Tibial nerve (tissue), 4 donors: ENCODE measurements at regions not wholly inside any gene's neighbourhood (a gene's known extent, or its start where the extent isn't known, plus 50 kb on each side); places are given as distances from the start of the nearest gene placed in this dataset.

Experiments
- DNase-seq, 2 donors: peaks; one replicate each; pipeline ENCODE4 v3.0.0-alpha.2; 2019; ENCODE audit warnings: low spot score in 2 of 2
- H3K27ac ChIP-seq, 4 donors: fragments of 200-600 bp; sonication (generic) in 3 of 4; one replicate each; pipeline ENCODE4 v1.5.1; 2017 to 2019; ENCODE audit warnings: mild to moderate bottlenecking in 1 of 4
- H3K27me3 ChIP-seq, 2 donors: fragments of 200-600 bp; sonication (generic) in 1 of 2; one replicate each; pipeline versions ENCODE4 v1.5.1 to v1.6.0; 2017 to 2019
- H3K36me3 ChIP-seq, 3 donors: fragments of 200-600 bp; sonication (generic); one replicate each; pipeline ENCODE4 v1.5.1; 2018 to 2019
- H3K4me1 ChIP-seq, 4 donors: fragments of 200-600 bp; sonication (generic) in 3 of 4; one replicate each; pipeline ENCODE4 v1.5.1; 2017 to 2019
- H3K4me3 ChIP-seq, 4 donors: fragments of 200-600 bp; sonication (generic) in 3 of 4; one replicate each; pipeline ENCODE4 v1.5.1; 2017 to 2019; ENCODE audit warnings: mild to moderate bottlenecking in 1 of 4, moderate library complexity in 1 of 4
- H3K9me3 ChIP-seq, 4 donors: fragments of 200-600 bp; sonication (generic) in 3 of 4; one replicate each; pipeline ENCODE4 v1.5.1; 2017 to 2019
- CTCF ChIP-seq, 5 experiments: fragments of 200-600 bp in 3 of 5; fragments of 450-650 bp in 2 of 5; sonication (generic) in 3 of 5; IDR thresholded peaks; one replicate each; pipeline ENCODE4 v1.5.1; 2016 to 2019; ENCODE audit warnings: antibody characterized with exemption in 5 of 5, mild to moderate bottlenecking in 3 of 5, moderate library complexity in 2 of 5
- EP300 ChIP-seq, 2 donors: sonication (generic); formaldehyde crosslinking; IDR thresholded peaks; one replicate each; pipeline ENCODE4 v1.6.1; 2017; ENCODE audit warnings: antibody characterized with exemption in 2 of 2, mild to moderate bottlenecking in 1 of 2
- POLR2A ChIP-seq, 2 donors: fragments of 450-650 bp; IDR thresholded peaks; one replicate each; pipeline ENCODE4 v1.6.1; 2017; ENCODE audit warnings: antibody characterized with exemption in 2 of 2, mild to moderate bottlenecking in 2 of 2, moderate library complexity in 2 of 2
- WGBS, 2 donors: methylation state at CpG; one replicate each; pipeline ENCODE4 v1.1.5; 2018; 5-methylcytosine and 5-hydroxymethylcytosine counted together

GRCh38 chr12:54773593-54773992 is 80.7 kb upstream of the MUCL1 start:
- Histone ChIP-seq H3K27ac (no peak overlapping the region), H3K36me3 (no peaks in the 10 kb centered on the region), H3K27me3 (no peaks in the 10 kb centered on the region), H3K4me3 (no peak overlapping the region), H3K9me3 (peaks cover 0 to 6% (median 0%) of the 10 kb centered on the region in 4 donors), H3K4me1 (no peaks in the 10 kb centered on the region)
- no peak for TF ChIP-seq POLR2A (IDR thresholded peaks at IDR 0.05)
- no peak for TF ChIP-seq EP300 (IDR thresholded peaks at IDR 0.05)
- TF ChIP-seq CTCF (IDR thresholded peaks at IDR 0.05): no peak
- no peak for DNase-seq
- WGBS, 2 donors: 94 to 100% methylated on average over 1 of the region's 1 CpG

DNA sequence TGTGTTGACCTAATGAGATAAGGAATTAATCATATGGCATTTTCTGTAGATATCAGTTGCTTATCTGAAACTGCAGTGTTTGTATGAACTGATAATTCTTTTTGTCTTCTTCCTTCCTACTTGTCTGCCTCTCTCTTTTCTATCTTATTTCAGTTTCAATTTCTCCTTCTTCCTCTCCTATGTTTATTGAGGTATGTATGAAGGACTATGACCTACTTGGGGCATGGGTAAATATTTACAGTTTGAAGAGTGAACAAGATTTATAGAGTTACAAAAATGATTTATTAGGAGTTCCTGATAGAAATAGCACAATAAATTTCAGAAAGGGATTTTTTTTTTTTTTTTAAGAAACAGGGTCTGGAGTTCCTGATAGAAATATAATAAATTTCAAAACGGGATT is 88.7 kb upstream of the MUCL1 start:
- H3K9me3 ChIP-seq: no peaks in the 10 kb centered on the region
- no peaks in the 10 kb centered on the region for H3K27me3 ChIP-seq
- TF ChIP-seq POLR2A (IDR thresholded peaks at IDR 0.05) (no peak), EP300 (IDR thresholded peaks at IDR 0.05) (no peak), CTCF (IDR thresholded peaks at IDR 0.05) (no peak)
- no peak overlapping the region for H3K4me3 ChIP-seq
- no peaks in the 10 kb centered on the region for H3K4me1 ChIP-seq
- H3K27ac ChIP-seq: no peak overlapping the region
- H3K36me3 ChIP-seq: no peaks in the 10 kb centered on the region
- whole genome bisulfite sequencing, 2 donors: 44 to 48% methylated on average over 1 of the region's 1 CpG
- DNase-seq: no peak

DNA sequence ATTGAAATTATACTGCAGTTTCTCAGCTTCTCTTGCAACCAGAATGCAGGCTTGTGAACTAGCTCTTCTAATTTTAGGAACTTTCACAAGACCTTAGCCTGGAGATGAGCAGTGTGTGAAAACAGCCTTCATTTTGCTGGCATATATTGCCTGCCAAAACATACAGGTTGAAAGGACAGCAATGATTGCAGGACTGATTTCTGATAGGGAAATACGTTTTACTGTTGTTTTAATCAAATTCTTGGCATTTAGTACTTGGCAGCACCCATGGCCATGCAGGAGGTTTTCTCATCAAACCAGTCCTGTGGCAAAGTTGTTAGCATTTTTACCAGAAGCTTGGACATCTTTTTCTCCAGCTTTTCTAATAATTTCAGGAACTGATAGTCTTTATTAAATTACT is 91.9 kb upstream of the MUCL1 start:
- Histone ChIP-seq H3K36me3 (no peaks in the 10 kb centered on the region), H3K27me3 (no peaks in the 10 kb centered on the region), H3K4me1 (no peaks in the 10 kb centered on the region), H3K27ac (no peak overlapping the region), H3K9me3 (peaks cover 0 to 8% (median 0%) of the 10 kb centered on the region in 4 donors), H3K4me3 (no peak overlapping the region)
- TF ChIP-seq EP300 (IDR thresholded peaks at IDR 0.05): no peak
- TF ChIP-seq CTCF (IDR thresholded peaks at IDR 0.05): no peak
- TF ChIP-seq POLR2A (IDR thresholded peaks at IDR 0.05): no peak
- no peak for DNase-seq
- 14% methylated on average over 1 of the region's 1 CpG for WGBS, 2 donors

- H3K27me3 ChIP-seq: no peaks in the 10 kb centered on the region
- H3K4me3 ChIP-seq: no peak overlapping the region
- no peak overlapping the region for H3K27ac ChIP-seq
- H3K4me1 ChIP-seq: no peaks in the 10 kb centered on the region
- H3K9me3 ChIP-seq: peaks cover 0 to 8% (median 0%) of the 10 kb centered on the region in 4 donors
- no peak for DNase-seq
- no peaks in the 10 kb centered on the region for H3K36me3 ChIP-seq
- TF ChIP-seq EP300 (IDR thresholded peaks at IDR 0.05) (no peak), CTCF (IDR thresholded peaks at IDR 0.05) (no peak), POLR2A (IDR thresholded peaks at IDR 0.05) (no peak)
- WGBS, 2 donors: 29 to 50% methylated on average over 1 of the region's 1 CpG
Observed at GRCh38 chr12:54759751-54760150, 94.6 kb upstream of the MUCL1 start.

DNA sequence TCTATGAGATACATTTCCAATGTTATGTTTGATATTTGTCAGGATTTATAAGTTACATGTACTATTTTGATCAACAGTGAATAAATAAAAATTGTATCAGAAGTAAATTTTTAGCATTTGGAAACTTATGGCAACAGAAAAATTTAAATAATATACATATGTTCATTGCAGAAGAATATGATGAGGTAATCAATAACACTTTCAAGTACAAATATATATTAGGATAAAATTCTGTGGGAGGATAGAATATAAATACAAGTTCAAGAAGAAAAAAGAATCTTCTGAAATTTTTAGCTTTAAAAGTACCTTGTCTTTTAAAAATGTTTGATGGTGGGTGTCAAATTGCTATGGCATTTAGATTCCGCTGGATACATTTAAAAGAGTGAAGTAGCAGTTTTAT is 102.8 kb upstream of the MUCL1 start:
- no peak for DNase-seq
- no peaks in the 10 kb centered on the region for H3K36me3 ChIP-seq
- H3K4me1 ChIP-seq: no peaks in the 10 kb centered on the region
- no peak overlapping the region for H3K27ac ChIP-seq
- 91 to 92% methylated on average over 1 of the region's 1 CpG for WGBS, 2 donors
- H3K4me3 ChIP-seq: no peak overlapping the region
- H3K9me3 ChIP-seq: no peaks in the 10 kb centered on the region
- no peaks in the 10 kb centered on the region for H3K27me3 ChIP-seq
- no peak for TF ChIP-seq POLR2A (IDR thresholded peaks at IDR 0.05)
- no peak for TF ChIP-seq CTCF (IDR thresholded peaks at IDR 0.05)
- no peak for TF ChIP-seq EP300 (IDR thresholded peaks at IDR 0.05)
